Esophagus muscularis mucosa (tissue), 3 donors: ENCODE measurements at regions not wholly inside any gene's neighbourhood (a gene's known extent, or its start where the extent isn't known, plus 50 kb on each side); places are given as distances from the start of the nearest gene placed in this dataset.

Experiments
- POLR2A ChIP-seq: fragments of 450-650 bp; IDR thresholded peaks from one replicate; pipeline ENCODE4 v1.6.1; 2017; ENCODE audit warnings: antibody characterized with exemption, moderate library complexity, mild to moderate bottlenecking, low read depth
- TF ChIP-seq, protein P1 (sequence below), 3 experiments: fragments of 200-600 bp in 2 of 3; fragments of 450-650 bp in 1 of 3; sonication (generic) in 2 of 3; IDR thresholded peaks; one replicate each; pipeline ENCODE4 v1.5.1; 2017 to 2019; ENCODE audit warnings: antibody characterized with exemption in 3 of 3, mild to moderate bottlenecking in 2 of 3, moderate library complexity in 1 of 3

DNA sequence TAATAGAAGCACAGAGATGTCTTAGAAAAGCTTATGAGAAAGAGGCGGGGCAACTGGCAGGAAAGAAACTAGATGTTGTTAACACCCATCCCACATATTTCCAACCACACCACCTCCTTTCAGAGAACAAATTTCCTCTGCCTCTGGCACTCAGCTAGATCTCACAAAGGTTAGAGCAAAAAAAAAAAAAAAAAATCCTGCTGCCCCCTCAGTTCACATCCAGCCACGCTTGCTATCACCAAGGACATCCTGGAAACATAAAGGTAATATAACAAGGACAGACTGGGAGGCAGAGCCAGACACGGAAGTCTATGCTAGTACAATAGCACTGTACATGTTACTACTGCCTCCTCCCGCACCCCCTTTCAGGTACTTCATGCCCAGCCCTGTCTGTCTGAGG lies 238.0 kb upstream of the PTGER4 start:
- TF ChIP-seq POLR2A: no peak
- TF ChIP-seq, protein P1, sequence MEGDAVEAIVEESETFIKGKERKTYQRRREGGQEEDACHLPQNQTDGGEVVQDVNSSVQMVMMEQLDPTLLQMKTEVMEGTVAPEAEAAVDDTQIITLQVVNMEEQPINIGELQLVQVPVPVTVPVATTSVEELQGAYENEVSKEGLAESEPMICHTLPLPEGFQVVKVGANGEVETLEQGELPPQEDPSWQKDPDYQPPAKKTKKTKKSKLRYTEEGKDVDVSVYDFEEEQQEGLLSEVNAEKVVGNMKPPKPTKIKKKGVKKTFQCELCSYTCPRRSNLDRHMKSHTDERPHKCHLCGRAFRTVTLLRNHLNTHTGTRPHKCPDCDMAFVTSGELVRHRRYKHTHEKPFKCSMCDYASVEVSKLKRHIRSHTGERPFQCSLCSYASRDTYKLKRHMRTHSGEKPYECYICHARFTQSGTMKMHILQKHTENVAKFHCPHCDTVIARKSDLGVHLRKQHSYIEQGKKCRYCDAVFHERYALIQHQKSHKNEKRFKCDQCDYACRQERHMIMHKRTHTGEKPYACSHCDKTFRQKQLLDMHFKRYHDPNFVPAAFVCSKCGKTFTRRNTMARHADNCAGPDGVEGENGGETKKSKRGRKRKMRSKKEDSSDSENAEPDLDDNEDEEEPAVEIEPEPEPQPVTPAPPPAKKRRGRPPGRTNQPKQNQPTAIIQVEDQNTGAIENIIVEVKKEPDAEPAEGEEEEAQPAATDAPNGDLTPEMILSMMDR (IDR thresholded peaks at IDR 0.05): no peak
